B cell (primary cell): ENCODE measurements at regions not wholly inside any gene's neighbourhood (a gene's known extent, or its start where the extent isn't known, plus 50 kb on each side); places are given as distances from the start of the nearest gene placed in this dataset.

ENCODE experiments used
- ATAC-seq: fragments of 200-7000 bp; cut with Tn5 transposase; one replicate; pipeline ENCODE4 v1.10.0; 2021; ENCODE audit warnings: low read depth, mild to moderate bottlenecking, moderate number of reproducible peaks, moderate library complexity
- CTCF ChIA-PET: fragments of 350-600 bp; sonication (Branson Sonifier 250); formaldehyde crosslinking; loops from one replicate; lab custom pipeline; 2021; ENCODE audit warnings: antibody characterized with exemption, inconsistent platforms; lab: Charles Lee
- POLR2A ChIA-PET: fragments of 350-600 bp; sonication (Branson Sonifier 250); formaldehyde crosslinking; loops from one replicate; lab custom pipeline; 2021; ENCODE audit warnings: antibody characterized with exemption; lab: Charles Lee
- DNase-seq: peaks from one replicate; pipeline ENCODE4 v3.0.0; 2013
- H2AFZ ChIP-seq: 2 replicates; pipeline ENCODE4 v1.6.1; 2012; ENCODE audit warnings: mild to moderate bottlenecking, low read depth, low read length; ENCODE audit not compliant: insufficient read depth, poor library complexity, severe bottlenecking
- H3K27ac ChIP-seq, 2 donors: 1 replicate in 1 of 2; 2 replicates in 1 of 2; pipeline ENCODE4 v1.5.1; 2012 to 2013; ENCODE audit warnings: low read length in 2 of 2, mild to moderate bottlenecking in 2 of 2, moderate library complexity in 1 of 2
- H3K27me3 ChIP-seq, 4 experiments: fragments of 200-600 bp in 1 of 4; sonication (generic) in 1 of 4; replicated peaks in 1 of 4; 1 replicate in 2 of 4; 2 replicates in 2 of 4; pipeline versions ENCODE4 v1.6.1 to v1.7.0; 2013 to 2016; ENCODE audit warnings: low read length in 3 of 4, mild to moderate bottlenecking in 2 of 4, mixed read lengths in 1 of 4, moderate library complexity in 1 of 4; ENCODE audit not compliant: insufficient read depth in 4 of 4, control insufficient read depth in 3 of 4; ENCODE audit errors: control extremely low read depth in 1 of 4
- H3K36me3 ChIP-seq, 2 experiments: replicated peaks in 1 of 2; 1 replicate in 1 of 2; 2 replicates in 1 of 2; pipeline versions ENCODE4 v1.6.1 to v1.7.1; 2013; ENCODE audit warnings: low read length in 1 of 2; ENCODE audit not compliant: insufficient read depth in 2 of 2, control insufficient read depth in 1 of 2; ENCODE audit errors: control extremely low read depth in 1 of 2, extremely low read depth in 1 of 2
- H3K4me1 ChIP-seq, 2 donors: fragments of 200-600 bp in 1 of 2; sonication (generic) in 1 of 2; 1 replicate in 1 of 2; 2 replicates in 1 of 2; pipeline versions ENCODE4 v1.5.1 to v1.6.1; 2013 to 2017; ENCODE audit warnings: low read length in 2 of 2; ENCODE audit not compliant: control insufficient read depth in 2 of 2, insufficient read depth in 2 of 2
- H3K4me2 ChIP-seq: replicated peaks from 2 replicates; pipeline ENCODE3; 2012; ENCODE audit warnings: mild to moderate bottlenecking, low read depth, low read length; ENCODE audit not compliant: poor library complexity, severe bottlenecking
- H3K4me3 ChIP-seq, 5 experiments: fragments of 200-600 bp in 1 of 5; sonication (generic) in 1 of 5; 1 replicate in 3 of 5; 2 replicates in 2 of 5; pipeline versions ENCODE4 v1.5.1 to v1.7.0; 2011 to 2016; ENCODE audit warnings: low read length in 4 of 5, mild to moderate bottlenecking in 4 of 5, low read depth in 2 of 5, control low read depth in 1 of 5, moderate library complexity in 1 of 5; ENCODE audit not compliant: insufficient read depth in 1 of 5; ENCODE audit errors: control extremely low read depth in 1 of 5, extremely low read depth in 1 of 5
- H3K79me2 ChIP-seq: fragments of 200-600 bp; sonication (generic); one replicate; pipeline ENCODE4 v1.6.0; 2016; ENCODE audit warnings: low read length; ENCODE audit not compliant: control insufficient read depth, insufficient read depth
- H3K9ac ChIP-seq: fragments of 200-600 bp; sonication (generic); 2 replicates; pipeline ENCODE4 v1.6.1; 2017; ENCODE audit warnings: mild to moderate bottlenecking, low read length, moderate library complexity
- H3K9me3 ChIP-seq, 3 donors: one replicate each; pipeline versions ENCODE4 v1.6.1 to v1.7.1; 2013; ENCODE audit warnings: low read length in 2 of 3; ENCODE audit not compliant: control insufficient read depth in 2 of 3, insufficient read depth in 1 of 3; ENCODE audit errors: control extremely low read depth in 1 of 3
- H4K20me1 ChIP-seq: 2 replicates; pipeline ENCODE4 v1.6.0; 2012; ENCODE audit warnings: mild to moderate bottlenecking, low read length; ENCODE audit not compliant: insufficient read depth, control insufficient read depth, poor library complexity, severe bottlenecking
- H3K27ac Mint-ChIP-seq: one replicate; pipeline ENCODE4 v1.8.0; 2021; ENCODE audit warnings: mixed read lengths
- H3K27me3 Mint-ChIP-seq: one replicate; pipeline ENCODE4 v1.8.0; 2021; ENCODE audit warnings: mixed read lengths
- H3K4me1 Mint-ChIP-seq: one replicate; pipeline ENCODE4 v1.8.0; 2021; ENCODE audit warnings: mixed read lengths
- H3K4me3 Mint-ChIP-seq: one replicate; pipeline ENCODE4 v1.8.0; 2021; ENCODE audit warnings: mixed read lengths
- H3K9me3 Mint-ChIP-seq: one replicate; pipeline ENCODE4 v1.8.0; 2022; ENCODE audit warnings: mixed read lengths; ENCODE audit not compliant: insufficient read depth
- EZH2 ChIP-seq: IDR thresholded peaks from 2 replicates; pipeline ENCODE4 v1.6.1; 2012; ENCODE audit warnings: borderline replicate concordance, low read depth, mild to moderate bottlenecking, moderate library complexity, low read length; ENCODE audit not compliant: insufficient read depth, poor library complexity, severe bottlenecking
- WGBS: methylation state at CpG from one replicate; pipeline ENCODE4 v1.1.5; 2013; ENCODE audit warnings: missing lambda C conversion rate; ENCODE audit not compliant: insufficient coverage; 5-methylcytosine and 5-hydroxymethylcytosine counted together
- intact Hi-C: fragments of 100-400 bp; cut with micrococcal nuclease; formaldehyde crosslinking; loops from one replicate; pipeline ENCODE4 v1.10.0; 2022
- TF ChIP-seq, protein P1 (sequence below): fragments of 200-600 bp; IDR thresholded peaks from one replicate; pipeline ENCODE4 v1.8.0; 2022; ENCODE audit warnings: antibody characterized with exemption, mild to moderate bottlenecking

- ChIA-PET CTCF (no interaction called here), POLR2A (no interaction called here)
- H3K4me1 ChIP-seq = peaks cover 0 to 18% of the 10 kb centered on the region in 2 donors
- ATAC-seq (no peak), DNase-seq (peak; percentile 2)
- no peaks in the 10 kb centered on the region for H3K27me3 Mint-ChIP-seq
- H3K27me3 ChIP-seq = peaks cover 0 to 2% (median 0%) of the 10 kb centered on the region in 4 experiments
- WGBS = 84% methylated on average over 6 of the region's 8 CpGs
- TF ChIP-seq EZH2 = no peak
- TF ChIP-seq, protein P1, sequence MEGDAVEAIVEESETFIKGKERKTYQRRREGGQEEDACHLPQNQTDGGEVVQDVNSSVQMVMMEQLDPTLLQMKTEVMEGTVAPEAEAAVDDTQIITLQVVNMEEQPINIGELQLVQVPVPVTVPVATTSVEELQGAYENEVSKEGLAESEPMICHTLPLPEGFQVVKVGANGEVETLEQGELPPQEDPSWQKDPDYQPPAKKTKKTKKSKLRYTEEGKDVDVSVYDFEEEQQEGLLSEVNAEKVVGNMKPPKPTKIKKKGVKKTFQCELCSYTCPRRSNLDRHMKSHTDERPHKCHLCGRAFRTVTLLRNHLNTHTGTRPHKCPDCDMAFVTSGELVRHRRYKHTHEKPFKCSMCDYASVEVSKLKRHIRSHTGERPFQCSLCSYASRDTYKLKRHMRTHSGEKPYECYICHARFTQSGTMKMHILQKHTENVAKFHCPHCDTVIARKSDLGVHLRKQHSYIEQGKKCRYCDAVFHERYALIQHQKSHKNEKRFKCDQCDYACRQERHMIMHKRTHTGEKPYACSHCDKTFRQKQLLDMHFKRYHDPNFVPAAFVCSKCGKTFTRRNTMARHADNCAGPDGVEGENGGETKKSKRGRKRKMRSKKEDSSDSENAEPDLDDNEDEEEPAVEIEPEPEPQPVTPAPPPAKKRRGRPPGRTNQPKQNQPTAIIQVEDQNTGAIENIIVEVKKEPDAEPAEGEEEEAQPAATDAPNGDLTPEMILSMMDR = no peak
- peaks cover 5% of the 10 kb centered on the region for H3K4me1 Mint-ChIP-seq
- H2AFZ ChIP-seq = no peak overlapping the region
- intact Hi-C loops = no loop called here
- no peak overlapping the region for H3K4me3 ChIP-seq
- H3K79me2 ChIP-seq = no peaks in the 10 kb centered on the region
- H3K9ac ChIP-seq = no peak overlapping the region
- H3K27ac Mint-ChIP-seq = no peak overlapping the region
- no peak overlapping the region for H3K4me2 ChIP-seq
- no peaks in the 10 kb centered on the region for H4K20me1 ChIP-seq
- no peaks in the 10 kb centered on the region for H3K36me3 ChIP-seq
- peaks cover 0 to 3% (median 0%) of the 10 kb centered on the region in 3 donors for H3K9me3 ChIP-seq
- no peaks in the 10 kb centered on the region for H3K9me3 Mint-ChIP-seq
- no peak overlapping the region for H3K4me3 Mint-ChIP-seq
- H3K27ac ChIP-seq = no peak overlapping the region
These were observed 171.2 kb downstream of the POTEB3 start for GRCh38 chr15:21269121-21269520.

DNA sequence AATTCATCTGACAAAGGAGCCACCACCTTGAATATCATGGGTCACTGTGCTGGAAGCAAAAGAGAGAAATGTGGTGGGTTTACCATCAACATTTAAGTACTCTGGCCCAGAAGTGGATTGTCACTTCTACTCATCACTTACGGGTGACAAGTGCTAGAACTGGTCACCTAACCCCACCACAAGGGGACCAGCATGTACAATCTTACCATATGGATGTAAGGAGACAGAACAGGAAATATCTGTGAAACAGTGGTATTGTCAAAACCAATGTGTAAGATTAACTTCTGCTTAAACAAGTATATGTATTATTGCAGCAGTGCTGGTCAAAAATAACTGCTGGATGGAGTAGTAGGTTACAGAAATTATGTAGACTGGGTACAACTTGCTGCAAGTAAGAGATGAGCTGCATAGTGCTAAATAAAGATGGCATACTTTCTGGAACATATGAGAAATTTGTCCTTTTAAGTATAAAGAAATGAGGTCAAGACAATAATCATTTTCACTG is 171.8 kb downstream of the POTEB3 start:
- ChIA-PET CTCF (no interaction called here), POLR2A (no interaction called here)
- Histone ChIP-seq H3K27ac (no peak overlapping the region), H3K27me3 (peaks cover 0 to 2% (median 0%) of the 10 kb centered on the region in 4 experiments), H3K9ac (no peak overlapping the region), H3K36me3 (no peaks in the 10 kb centered on the region), H3K4me2 (no peak overlapping the region), H3K79me2 (no peaks in the 10 kb centered on the region), H3K4me3 (no peak overlapping the region), H3K9me3 (peaks cover 0 to 3% (median 0%) of the 10 kb centered on the region in 3 donors), H3K4me1 (peaks cover 0 to 18% of the 10 kb centered on the region in 2 donors), H4K20me1 (no peaks in the 10 kb centered on the region), H2AFZ (no peak overlapping the region)
- Mint-ChIP-seq H3K9me3 (no peaks in the 10 kb centered on the region), H3K4me3 (no peak overlapping the region), H3K27me3 (no peaks in the 10 kb centered on the region), H3K27ac (no peak overlapping the region), H3K4me1 (peaks cover 5% of the 10 kb centered on the region)
- no CpG with 5 or more reads among the region's 1 CpG for WGBS
- no peak for DNase-seq
- ATAC-seq = no peak
- intact Hi-C loops = no loop called here
- TF ChIP-seq EZH2 = no peak
- TF ChIP-seq, protein P1 = no peak
